Neural cell (in vitro differentiated cells): ENCODE measurements at regions not wholly inside any gene's neighbourhood (a gene's known extent, or its start where the extent isn't known, plus 50 kb on each side); places are given as distances from the start of the nearest gene placed in this dataset.

ENCODE experiments used
- CTCF ChIP-seq: fragments of 450-650 bp; IDR thresholded peaks from 2 replicates; pipeline ENCODE4 v1.5.1; 2014; ENCODE audit warnings: antibody characterized with exemption, mild to moderate bottlenecking, moderate library complexity; ENCODE audit not compliant: poor library complexity, severe bottlenecking
- EP300 ChIP-seq: fragments of 450-650 bp; conservative IDR thresholded peaks from 2 replicates; pipeline ENCODE4 v1.6.1; 2014; ENCODE audit warnings: antibody characterized with exemption, mild to moderate bottlenecking, moderate library complexity; ENCODE audit not compliant: poor library complexity, severe bottlenecking
- EZH2 ChIP-seq: fragments of 200-600, 300-800 bp; shearing (Covaris generic), sonication (generic); IDR thresholded peaks from 2 replicates; pipeline ENCODE4 v1.6.1; 2014; ENCODE audit warnings: antibody characterized with exemption, low read length, borderline replicate concordance, mild to moderate bottlenecking; ENCODE audit not compliant: insufficient read depth, poor library complexity, severe bottlenecking
- POLR2AphosphoS5 ChIP-seq: IDR thresholded peaks from 2 replicates; pipeline ENCODE4 v1.6.1; 2012
- REST ChIP-seq: IDR thresholded peaks from 2 replicates; pipeline ENCODE4 v1.6.1; 2012; ENCODE audit warnings: borderline replicate concordance
- SMC3 ChIP-seq: fragments of 450-650 bp; conservative IDR thresholded peaks from 2 replicates; pipeline ENCODE4 v1.6.1; 2014; ENCODE audit warnings: antibody characterized with exemption, mild to moderate bottlenecking, moderate library complexity; ENCODE audit not compliant: poor library complexity

- TF ChIP-seq REST (no peak), CTCF (no peak), POLR2AphosphoS5 (no peak), EP300 (no peak), SMC3 (no peak), EZH2 (no peak)
These were observed 312.5 kb upstream of the SEMA3C start for GRCh38 chr7:81231301-81231838.
